Upper lobe of right lung (tissue), 1 donor: ENCODE measurements at regions not wholly inside any gene's neighbourhood (a gene's known extent, or its start where the extent isn't known, plus 50 kb on each side); places are given as distances from the start of the nearest gene placed in this dataset.

Experiments used
- ATAC-seq: fragments of 200-7000 bp; cut with Tn5 transposase; one replicate; pipeline ENCODE4 v1.9.1; 2020; ENCODE audit warnings: mild to moderate bottlenecking, moderate library complexity
- DNase-seq: peaks from one replicate; pipeline ENCODE4 v3.0.0-alpha.2; 2020
- H3K27ac ChIP-seq: fragments of 200-600 bp; one replicate; pipeline ENCODE4 v1.8.0; 2022
- H3K27me3 ChIP-seq: fragments of 200-600 bp; one replicate; pipeline ENCODE4 v1.8.0; 2022; ENCODE audit warnings: mild to moderate bottlenecking
- H3K36me3 ChIP-seq: fragments of 200-600 bp; one replicate; pipeline ENCODE4 v1.8.0; 2022
- H3K4me1 ChIP-seq: fragments of 200-600 bp; one replicate; pipeline ENCODE4 v1.8.0; 2022
- H3K4me3 ChIP-seq: fragments of 200-600 bp; one replicate; pipeline ENCODE4 v1.8.0; 2022; ENCODE audit warnings: mild to moderate bottlenecking
- H3K9me3 ChIP-seq: fragments of 200-600 bp; one replicate; pipeline ENCODE4 v1.8.0; 2022
- intact Hi-C: fragments of 100-400 bp; cut with DNase I; formaldehyde crosslinking; loops from one replicate; pipeline ENCODE4 v1.11.0; 2022
- TF ChIP-seq, protein P1 (sequence below): fragments of 200-600 bp; IDR thresholded peaks from one replicate; pipeline ENCODE4 v1.8.0; 2022; ENCODE audit warnings: antibody characterized with exemption
- donor health status: DM: no; HTN: yes; CAD: no; lungs with severe emphysema.

- intact Hi-C loops: no loop called here
- H3K4me1 ChIP-seq: peaks cover 4% of the 10 kb centered on the region
- no peak overlapping the region for H3K4me3 ChIP-seq
- TF ChIP-seq, protein P1, sequence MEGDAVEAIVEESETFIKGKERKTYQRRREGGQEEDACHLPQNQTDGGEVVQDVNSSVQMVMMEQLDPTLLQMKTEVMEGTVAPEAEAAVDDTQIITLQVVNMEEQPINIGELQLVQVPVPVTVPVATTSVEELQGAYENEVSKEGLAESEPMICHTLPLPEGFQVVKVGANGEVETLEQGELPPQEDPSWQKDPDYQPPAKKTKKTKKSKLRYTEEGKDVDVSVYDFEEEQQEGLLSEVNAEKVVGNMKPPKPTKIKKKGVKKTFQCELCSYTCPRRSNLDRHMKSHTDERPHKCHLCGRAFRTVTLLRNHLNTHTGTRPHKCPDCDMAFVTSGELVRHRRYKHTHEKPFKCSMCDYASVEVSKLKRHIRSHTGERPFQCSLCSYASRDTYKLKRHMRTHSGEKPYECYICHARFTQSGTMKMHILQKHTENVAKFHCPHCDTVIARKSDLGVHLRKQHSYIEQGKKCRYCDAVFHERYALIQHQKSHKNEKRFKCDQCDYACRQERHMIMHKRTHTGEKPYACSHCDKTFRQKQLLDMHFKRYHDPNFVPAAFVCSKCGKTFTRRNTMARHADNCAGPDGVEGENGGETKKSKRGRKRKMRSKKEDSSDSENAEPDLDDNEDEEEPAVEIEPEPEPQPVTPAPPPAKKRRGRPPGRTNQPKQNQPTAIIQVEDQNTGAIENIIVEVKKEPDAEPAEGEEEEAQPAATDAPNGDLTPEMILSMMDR: no peak
- no peak overlapping the region for H3K27ac ChIP-seq
- H3K9me3 ChIP-seq: no peaks in the 10 kb centered on the region
- H3K27me3 ChIP-seq: no peaks in the 10 kb centered on the region
- ATAC-seq: no peak
- DNase-seq: no peak
- no peaks in the 10 kb centered on the region for H3K36me3 ChIP-seq
Observed at GRCh38 chr1:55506740-55507577, 291.8 kb upstream of the USP24 start.

GRCh38 chr1:55505326-55505725 is 290.2 kb upstream of the USP24 start:
- Histone ChIP-seq H3K27ac (no peak overlapping the region), H3K4me1 (peaks cover 4% of the 10 kb centered on the region), H3K27me3 (no peaks in the 10 kb centered on the region), H3K4me3 (no peak overlapping the region), H3K36me3 (no peaks in the 10 kb centered on the region), H3K9me3 (no peaks in the 10 kb centered on the region)
- ATAC-seq: peak; percentile 23
- intact Hi-C loops: no loop called here
- DNase-seq: no peak
- TF ChIP-seq, protein P1: no peak

GRCh38 chr1:55504306-55504731 is 289.2 kb upstream of the USP24 start:
- Histone ChIP-seq H3K4me1 (peaks cover 4% of the 10 kb centered on the region), H3K4me3 (no peak overlapping the region), H3K27me3 (no peaks in the 10 kb centered on the region), H3K9me3 (no peaks in the 10 kb centered on the region), H3K36me3 (no peaks in the 10 kb centered on the region), H3K27ac (no peak overlapping the region)
- intact Hi-C loops: no loop called here
- TF ChIP-seq, protein P1: no peak
- DNase-seq: no peak
- no peak for ATAC-seq

- DNase-seq: no peak
- intact Hi-C loops: no loop called here
Observed at GRCh38 chr1:55503663-55504305, 288.6 kb upstream of the USP24 start.

DNA sequence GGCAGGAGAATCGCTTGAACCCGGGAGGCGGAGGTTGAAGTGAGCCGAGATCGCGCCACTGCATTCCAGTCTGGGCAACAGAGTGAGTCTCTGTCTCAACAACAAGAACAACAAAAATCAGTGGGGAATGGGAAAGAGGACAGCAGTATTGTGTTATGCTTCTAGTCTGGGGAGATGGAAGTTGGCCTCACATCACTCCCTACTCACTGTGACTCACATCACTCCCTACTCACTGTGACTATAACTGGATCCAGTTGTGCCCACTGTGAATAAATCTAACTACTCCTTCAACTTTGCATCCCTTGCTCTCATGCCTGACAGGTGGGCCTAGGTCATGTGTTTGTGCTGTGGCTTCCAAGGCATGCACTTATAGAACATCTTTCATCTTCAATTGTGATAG is 285.4 kb upstream of the USP24 start:
- H3K27ac ChIP-seq: no peak overlapping the region
- no peaks in the 10 kb centered on the region for H3K9me3 ChIP-seq
- no peak for ATAC-seq
- no peaks in the 10 kb centered on the region for H3K36me3 ChIP-seq
- H3K4me3 ChIP-seq: no peak overlapping the region
- peaks cover 4% of the 10 kb centered on the region for H3K4me1 ChIP-seq
- TF ChIP-seq, protein P1: no peak
- no peak for DNase-seq
- H3K27me3 ChIP-seq: no peaks in the 10 kb centered on the region
- intact Hi-C loops: no loop called here

More at GRCh38 chr1:55503663-55504305, 288.6 kb upstream of the USP24 start:
- no peak for ATAC-seq
- Histone ChIP-seq H3K27ac (no peak overlapping the region), H3K36me3 (no peaks in the 10 kb centered on the region), H3K4me1 (peaks cover 4% of the 10 kb centered on the region), H3K9me3 (no peaks in the 10 kb centered on the region), H3K4me3 (no peak overlapping the region), H3K27me3 (no peaks in the 10 kb centered on the region)
- TF ChIP-seq, protein P1: no peak
